HL-60 (cell line): ENCODE measurements at regions not wholly inside any gene's neighbourhood (a gene's known extent, or its start where the extent isn't known, plus 50 kb on each side); places are given as distances from the start of the nearest gene placed in this dataset.

Source experiments
- GABPA ChIP-seq: IDR thresholded peaks from 2 replicates; pipeline ENCODE4 v1.6.1; 2012; ENCODE audit warnings: low read depth
- POLR2AphosphoS5 ChIP-seq: IDR thresholded peaks from 2 replicates; pipeline ENCODE4 v1.6.1; 2012; ENCODE audit warnings: low read depth
- TF ChIP-seq, protein P1 (sequence below): IDR thresholded peaks from one replicate; pipeline ENCODE4 v1.5.1; 2011; ENCODE audit warnings: low read length, control low read depth, inconsistent platforms; ENCODE audit not compliant: insufficient read depth

DNA sequence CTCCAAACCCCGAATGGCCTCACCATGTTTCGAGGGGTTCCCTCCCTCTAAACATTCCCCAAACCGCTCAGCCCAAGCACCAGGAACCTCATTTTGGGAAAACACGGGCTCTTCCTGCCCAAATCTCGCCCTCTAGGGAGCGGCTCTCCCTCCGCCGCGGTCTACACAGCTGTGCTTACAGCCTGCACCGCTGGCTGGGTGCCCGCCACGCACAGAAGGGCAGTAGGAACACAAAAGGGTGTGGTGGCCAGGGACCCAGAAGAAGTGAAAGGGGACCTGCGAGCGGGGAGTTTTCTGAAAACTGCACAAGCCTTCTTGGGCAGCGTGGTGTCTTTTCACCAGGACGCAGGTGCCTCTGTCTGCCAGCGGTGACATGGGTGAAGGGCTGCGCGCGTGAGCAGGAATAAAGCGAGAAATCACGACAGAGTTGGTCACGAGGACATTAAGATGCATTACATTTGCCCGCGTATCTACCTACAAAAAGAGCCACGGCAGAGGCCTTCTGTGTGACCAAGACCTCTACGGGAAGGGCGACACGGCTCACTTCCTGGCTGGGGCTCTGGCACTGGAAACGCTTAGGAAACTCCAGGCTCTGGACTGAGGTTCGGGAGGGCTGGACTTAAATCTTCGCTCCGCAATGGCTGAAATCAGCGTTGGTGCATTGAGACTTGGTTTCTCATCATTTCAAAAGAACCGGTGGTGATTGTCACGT is 171.7 kb downstream of the LSM5 start:
- TF ChIP-seq, protein P1, sequence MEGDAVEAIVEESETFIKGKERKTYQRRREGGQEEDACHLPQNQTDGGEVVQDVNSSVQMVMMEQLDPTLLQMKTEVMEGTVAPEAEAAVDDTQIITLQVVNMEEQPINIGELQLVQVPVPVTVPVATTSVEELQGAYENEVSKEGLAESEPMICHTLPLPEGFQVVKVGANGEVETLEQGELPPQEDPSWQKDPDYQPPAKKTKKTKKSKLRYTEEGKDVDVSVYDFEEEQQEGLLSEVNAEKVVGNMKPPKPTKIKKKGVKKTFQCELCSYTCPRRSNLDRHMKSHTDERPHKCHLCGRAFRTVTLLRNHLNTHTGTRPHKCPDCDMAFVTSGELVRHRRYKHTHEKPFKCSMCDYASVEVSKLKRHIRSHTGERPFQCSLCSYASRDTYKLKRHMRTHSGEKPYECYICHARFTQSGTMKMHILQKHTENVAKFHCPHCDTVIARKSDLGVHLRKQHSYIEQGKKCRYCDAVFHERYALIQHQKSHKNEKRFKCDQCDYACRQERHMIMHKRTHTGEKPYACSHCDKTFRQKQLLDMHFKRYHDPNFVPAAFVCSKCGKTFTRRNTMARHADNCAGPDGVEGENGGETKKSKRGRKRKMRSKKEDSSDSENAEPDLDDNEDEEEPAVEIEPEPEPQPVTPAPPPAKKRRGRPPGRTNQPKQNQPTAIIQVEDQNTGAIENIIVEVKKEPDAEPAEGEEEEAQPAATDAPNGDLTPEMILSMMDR = no peak
- TF ChIP-seq POLR2AphosphoS5 = no peak
- TF ChIP-seq GABPA = no peak
